SK-N-SH treated with all-trans-retinoic acid at 6 μM for 48 hours (cell line): ENCODE measurements at regions not wholly inside any gene's neighbourhood (a gene's known extent, or its start where the extent isn't known, plus 50 kb on each side); places are given as distances from the start of the nearest gene placed in this dataset.

ENCODE experiments used
- ARNTL ChIP-seq: fragments of 450-650 bp; formaldehyde crosslinking; IDR thresholded peaks from 2 replicates; pipeline ENCODE4 v1.5.0; 2020; ENCODE audit warnings: low read depth, mild to moderate bottlenecking, moderate library complexity, borderline replicate concordance
- RARB ChIP-seq: fragments of 250-450 bp; sonication (Bioruptor Pico); IDR thresholded peaks from 2 replicates; pipeline ENCODE4 v1.8.0; 2021; ENCODE audit warnings: mild to moderate bottlenecking, moderate library complexity
- TOX ChIP-seq: fragments of 250-450 bp; sonication (Bioruptor Pico); IDR thresholded peaks from 2 replicates; pipeline ENCODE4 v1.8.0; 2021; ENCODE audit warnings: mild to moderate bottlenecking, moderate library complexity, borderline replicate concordance
- ZC3H10 ChIP-seq: fragments of 250-450 bp; sonication (Bioruptor Pico); IDR thresholded peaks from 2 replicates; pipeline ENCODE4 v1.5.1; 2021; ENCODE audit warnings: mild to moderate bottlenecking, moderate library complexity
- ZNF70 ChIP-seq: fragments of 450-650 bp; formaldehyde crosslinking; IDR thresholded peaks from 2 replicates; pipeline ENCODE4 v1.5.0; 2020; ENCODE audit warnings: mild to moderate bottlenecking, moderate library complexity
- TF ChIP-seq, protein P1 (sequence below): fragments of 250-450 bp; sonication (Bioruptor Pico); IDR thresholded peaks from 2 replicates; pipeline ENCODE4 v1.5.1; 2020; ENCODE audit warnings: low read depth, mild to moderate bottlenecking, moderate library complexity
- TF ChIP-seq, protein P2 (sequence below): fragments of 250-450 bp; sonication (Bioruptor Pico); IDR thresholded peaks from 2 replicates; pipeline ENCODE4 v1.8.0; 2020; ENCODE audit warnings: mild to moderate bottlenecking, moderate library complexity, borderline replicate concordance
- TF ChIP-seq, protein P3 (sequence below): fragments of 250-450 bp; sonication (Bioruptor Pico); IDR thresholded peaks from 2 replicates; pipeline ENCODE4 v1.5.0; 2020; ENCODE audit warnings: mild to moderate bottlenecking, moderate library complexity

GRCh38 chr3:176632925-176633324, 564.4 kb downstream of the TBL1XR1 start:
- no peak for TF ChIP-seq RARB (CRISPR knock-in tag)
- TF ChIP-seq, protein P1, sequence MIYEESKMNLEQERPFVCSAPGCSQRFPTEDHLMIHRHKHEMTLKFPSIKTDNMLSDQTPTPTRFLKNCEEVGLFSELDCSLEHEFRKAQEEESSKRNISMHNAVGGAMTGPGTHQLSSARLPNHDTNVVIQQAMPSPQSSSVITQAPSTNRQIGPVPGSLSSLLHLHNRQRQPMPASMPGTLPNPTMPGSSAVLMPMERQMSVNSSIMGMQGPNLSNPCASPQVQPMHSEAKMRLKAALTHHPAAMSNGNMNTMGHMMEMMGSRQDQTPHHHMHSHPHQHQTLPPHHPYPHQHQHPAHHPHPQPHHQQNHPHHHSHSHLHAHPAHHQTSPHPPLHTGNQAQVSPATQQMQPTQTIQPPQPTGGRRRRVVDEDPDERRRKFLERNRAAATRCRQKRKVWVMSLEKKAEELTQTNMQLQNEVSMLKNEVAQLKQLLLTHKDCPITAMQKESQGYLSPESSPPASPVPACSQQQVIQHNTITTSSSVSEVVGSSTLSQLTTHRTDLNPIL (CRISPR knock-in tag), result no peak
- TF ChIP-seq ARNTL, result no peak
- no peak for TF ChIP-seq TOX (CRISPR knock-in tag)
- TF ChIP-seq, protein P2, sequence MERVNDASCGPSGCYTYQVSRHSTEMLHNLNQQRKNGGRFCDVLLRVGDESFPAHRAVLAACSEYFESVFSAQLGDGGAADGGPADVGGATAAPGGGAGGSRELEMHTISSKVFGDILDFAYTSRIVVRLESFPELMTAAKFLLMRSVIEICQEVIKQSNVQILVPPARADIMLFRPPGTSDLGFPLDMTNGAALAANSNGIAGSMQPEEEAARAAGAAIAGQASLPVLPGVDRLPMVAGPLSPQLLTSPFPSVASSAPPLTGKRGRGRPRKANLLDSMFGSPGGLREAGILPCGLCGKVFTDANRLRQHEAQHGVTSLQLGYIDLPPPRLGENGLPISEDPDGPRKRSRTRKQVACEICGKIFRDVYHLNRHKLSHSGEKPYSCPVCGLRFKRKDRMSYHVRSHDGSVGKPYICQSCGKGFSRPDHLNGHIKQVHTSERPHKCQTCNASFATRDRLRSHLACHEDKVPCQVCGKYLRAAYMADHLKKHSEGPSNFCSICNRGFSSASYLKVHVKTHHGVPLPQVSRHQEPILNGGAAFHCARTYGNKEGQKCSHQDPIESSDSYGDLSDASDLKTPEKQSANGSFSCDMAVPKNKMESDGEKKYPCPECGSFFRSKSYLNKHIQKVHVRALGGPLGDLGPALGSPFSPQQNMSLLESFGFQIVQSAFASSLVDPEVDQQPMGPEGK, result no peak
- no peak for TF ChIP-seq ZNF70 (CRISPR knock-in tag)
- TF ChIP-seq, protein P3, sequence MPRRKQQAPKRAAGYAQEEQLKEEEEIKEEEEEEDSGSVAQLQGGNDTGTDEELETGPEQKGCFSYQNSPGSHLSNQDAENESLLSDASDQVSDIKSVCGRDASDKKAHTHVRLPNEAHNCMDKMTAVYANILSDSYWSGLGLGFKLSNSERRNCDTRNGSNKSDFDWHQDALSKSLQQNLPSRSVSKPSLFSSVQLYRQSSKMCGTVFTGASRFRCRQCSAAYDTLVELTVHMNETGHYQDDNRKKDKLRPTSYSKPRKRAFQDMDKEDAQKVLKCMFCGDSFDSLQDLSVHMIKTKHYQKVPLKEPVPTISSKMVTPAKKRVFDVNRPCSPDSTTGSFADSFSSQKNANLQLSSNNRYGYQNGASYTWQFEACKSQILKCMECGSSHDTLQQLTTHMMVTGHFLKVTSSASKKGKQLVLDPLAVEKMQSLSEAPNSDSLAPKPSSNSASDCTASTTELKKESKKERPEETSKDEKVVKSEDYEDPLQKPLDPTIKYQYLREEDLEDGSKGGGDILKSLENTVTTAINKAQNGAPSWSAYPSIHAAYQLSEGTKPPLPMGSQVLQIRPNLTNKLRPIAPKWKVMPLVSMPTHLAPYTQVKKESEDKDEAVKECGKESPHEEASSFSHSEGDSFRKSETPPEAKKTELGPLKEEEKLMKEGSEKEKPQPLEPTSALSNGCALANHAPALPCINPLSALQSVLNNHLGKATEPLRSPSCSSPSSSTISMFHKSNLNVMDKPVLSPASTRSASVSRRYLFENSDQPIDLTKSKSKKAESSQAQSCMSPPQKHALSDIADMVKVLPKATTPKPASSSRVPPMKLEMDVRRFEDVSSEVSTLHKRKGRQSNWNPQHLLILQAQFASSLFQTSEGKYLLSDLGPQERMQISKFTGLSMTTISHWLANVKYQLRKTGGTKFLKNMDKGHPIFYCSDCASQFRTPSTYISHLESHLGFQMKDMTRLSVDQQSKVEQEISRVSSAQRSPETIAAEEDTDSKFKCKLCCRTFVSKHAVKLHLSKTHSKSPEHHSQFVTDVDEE (CRISPR knock-in tag), result no peak
- TF ChIP-seq ZC3H10 (CRISPR knock-in tag), result no peak
